Coronary artery (tissue), 2 donors: ENCODE measurements at regions not wholly inside any gene's neighbourhood (a gene's known extent, or its start where the extent isn't known, plus 50 kb on each side); places are given as distances from the start of the nearest gene placed in this dataset.

Experiments used
- DNase-seq: peaks from one replicate; pipeline ENCODE4 v3.0.0-alpha.2; 2017; ENCODE audit warnings: low spot score
- H3K27ac ChIP-seq, 2 donors: fragments of 200-600 bp; sonication (generic); one replicate each; pipeline ENCODE4 v1.5.1; 2016 to 2019
- H3K4me3 ChIP-seq: fragments of 200-600 bp; sonication (generic); 2 replicates; pipeline ENCODE4 v1.5.1; 2016; ENCODE audit warnings: mild to moderate bottlenecking, moderate library complexity
- TF ChIP-seq, protein P1 (sequence below): fragments of 200-600 bp; sonication (generic); IDR thresholded peaks from one replicate; pipeline ENCODE4 v1.5.1; 2019; ENCODE audit warnings: antibody characterized with exemption

DNA sequence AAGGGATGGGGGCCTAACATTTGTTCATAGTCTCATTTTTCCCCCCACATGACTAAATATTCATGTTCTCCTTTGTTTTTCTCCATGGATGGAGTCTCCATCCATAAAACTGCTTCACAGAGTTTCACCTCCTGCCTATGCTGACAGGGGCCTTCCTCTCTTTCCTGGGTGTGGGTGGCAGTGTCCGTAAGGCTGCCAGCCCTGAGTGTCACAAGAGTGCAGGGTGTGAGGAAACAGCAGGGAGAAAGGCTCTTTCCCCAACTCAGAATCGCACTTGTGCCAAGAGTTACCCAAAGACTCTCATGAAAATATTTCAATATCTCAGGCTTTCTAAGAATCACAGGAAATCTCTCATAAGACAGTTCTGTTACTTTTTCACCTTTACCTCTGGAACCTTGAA lies 346.2 kb upstream of the MMS22L start:
- no peak overlapping the region for H3K27ac ChIP-seq
- H3K4me3 ChIP-seq, result no peak overlapping the region
- DNase-seq, result no peak
- TF ChIP-seq, protein P1, sequence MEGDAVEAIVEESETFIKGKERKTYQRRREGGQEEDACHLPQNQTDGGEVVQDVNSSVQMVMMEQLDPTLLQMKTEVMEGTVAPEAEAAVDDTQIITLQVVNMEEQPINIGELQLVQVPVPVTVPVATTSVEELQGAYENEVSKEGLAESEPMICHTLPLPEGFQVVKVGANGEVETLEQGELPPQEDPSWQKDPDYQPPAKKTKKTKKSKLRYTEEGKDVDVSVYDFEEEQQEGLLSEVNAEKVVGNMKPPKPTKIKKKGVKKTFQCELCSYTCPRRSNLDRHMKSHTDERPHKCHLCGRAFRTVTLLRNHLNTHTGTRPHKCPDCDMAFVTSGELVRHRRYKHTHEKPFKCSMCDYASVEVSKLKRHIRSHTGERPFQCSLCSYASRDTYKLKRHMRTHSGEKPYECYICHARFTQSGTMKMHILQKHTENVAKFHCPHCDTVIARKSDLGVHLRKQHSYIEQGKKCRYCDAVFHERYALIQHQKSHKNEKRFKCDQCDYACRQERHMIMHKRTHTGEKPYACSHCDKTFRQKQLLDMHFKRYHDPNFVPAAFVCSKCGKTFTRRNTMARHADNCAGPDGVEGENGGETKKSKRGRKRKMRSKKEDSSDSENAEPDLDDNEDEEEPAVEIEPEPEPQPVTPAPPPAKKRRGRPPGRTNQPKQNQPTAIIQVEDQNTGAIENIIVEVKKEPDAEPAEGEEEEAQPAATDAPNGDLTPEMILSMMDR, result no peak

- no peak overlapping the region for H3K27ac ChIP-seq
- H3K4me3 ChIP-seq, result no peak overlapping the region
- TF ChIP-seq, protein P1, result no peak
- DNase-seq, result no peak
These were observed 347.6 kb upstream of the MMS22L start for GRCh38 chr6:97630604-97631003.

DNA sequence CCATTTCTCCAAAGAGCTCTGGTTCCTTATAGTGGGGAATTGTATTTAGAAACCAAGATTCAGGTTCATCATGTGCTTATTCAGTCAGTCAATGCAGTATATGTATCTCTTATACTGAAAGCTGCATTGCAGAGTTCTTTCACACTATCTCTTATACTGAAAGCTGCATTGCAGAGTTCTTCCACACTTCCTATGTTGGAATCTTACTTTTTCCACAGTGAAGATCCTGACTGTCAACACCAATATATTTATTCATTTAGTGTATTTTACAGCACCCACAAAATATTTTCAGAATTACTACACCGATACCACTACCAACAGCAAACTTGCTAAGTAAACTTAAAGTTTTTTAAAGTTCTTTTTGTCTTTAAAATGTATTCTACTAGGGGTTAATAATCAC lies 349.3 kb upstream of the MMS22L start:
- H3K4me3 ChIP-seq, result no peak overlapping the region
- H3K27ac ChIP-seq, result no peak overlapping the region
- TF ChIP-seq, protein P1, result no peak
- DNase-seq, result no peak

GRCh38 chr6:97639702-97640101 lies 356.7 kb upstream of the MMS22L start:
- no peak for DNase-seq
- H3K4me3 ChIP-seq, result no peak overlapping the region
- TF ChIP-seq, protein P1, result no peak
- no peak overlapping the region for H3K27ac ChIP-seq

GRCh38 chr6:97644353-97644752 lies 361.3 kb upstream of the MMS22L start:
- DNase-seq, result no peak
- H3K27ac ChIP-seq, result no peak overlapping the region
- H3K4me3 ChIP-seq, result no peak overlapping the region
- TF ChIP-seq, protein P1, result no peak

GRCh38 chr6:97645757-97646156 lies 362.7 kb upstream of the MMS22L start:
- TF ChIP-seq, protein P1, result no peak
- Histone ChIP-seq H3K4me3 (no peak overlapping the region), H3K27ac (no peak overlapping the region)
- no peak for DNase-seq

- Histone ChIP-seq H3K27ac (no peak overlapping the region), H3K4me3 (no peak overlapping the region)
- TF ChIP-seq, protein P1, result no peak
- DNase-seq, result no peak
These were observed 370.1 kb upstream of the MMS22L start for GRCh38 chr6:97653076-97653475.
